ENCODE measurements at regions not wholly inside any gene's neighbourhood (a gene's known extent, or its start where the extent isn't known, plus 50 kb on each side); places are given as distances from the start of the nearest gene placed in this dataset.

DNA sequence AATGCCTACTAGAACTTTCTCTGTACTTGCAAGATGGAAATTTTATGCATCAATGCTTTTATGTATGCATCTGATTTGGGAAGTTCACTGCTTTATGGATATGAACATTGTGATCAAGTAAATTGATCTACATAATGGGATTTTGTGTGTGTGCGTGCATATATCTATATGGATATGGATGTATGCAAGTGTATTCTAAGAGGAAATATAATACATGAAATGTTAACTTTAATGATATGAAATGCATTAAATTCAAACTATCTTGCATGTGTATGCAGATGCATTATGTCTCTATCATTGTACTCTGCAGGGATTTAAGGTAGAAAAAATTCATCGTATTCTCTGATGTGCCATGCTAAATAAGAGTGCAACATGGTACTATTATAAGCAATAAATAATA is 1855.4 kb upstream of the PIK3C3 start:
- H3K4me3 ChIP-seq (ENCODE audit: low read length), result no peak overlapping the region
- H3K9me3 ChIP-seq (ENCODE audit: control insufficient read depth, low read length), result no peaks in the 10 kb centered on the region
- no peak overlapping the region for H3K9ac ChIP-seq (ENCODE audit: extremely low read depth, low read length, poor library complexity, severe bottlenecking)
- no peaks in the 10 kb centered on the region for H3K9me3 Mint-ChIP-seq
- TF ChIP-seq CTCF (conservative IDR thresholded peaks at IDR 0.05), result no peak
- no peaks in the 10 kb centered on the region for H3K27me3 Mint-ChIP-seq (ENCODE audit: insufficient read depth)
- H3K36me3 ChIP-seq (ENCODE audit: control insufficient read depth, insufficient read depth, low read length), result no peaks in the 10 kb centered on the region
- 100% methylated on average over 2 of the region's 2 CpGs; no CpG with 5 or more reads in 1 of the 2 experiments for WGBS, 2 experiments (ENCODE audit: insufficient coverage in 1 of 2, insufficient read length in 1 of 2)
- no peaks in the 10 kb centered on the region for H3K27me3 ChIP-seq (ENCODE audit: control insufficient read depth, insufficient read depth, low read length, poor library complexity, severe bottlenecking)
- H3K4me1 ChIP-seq (ENCODE audit: control insufficient read depth, insufficient read depth, low read length), result peaks cover 3% of the 10 kb centered on the region
- DNase-seq, result no peak
- H3K4me1 Mint-ChIP-seq, result no peaks in the 10 kb centered on the region
- H3K27ac Mint-ChIP-seq, result no peak overlapping the region
- no peak overlapping the region for H3K4me3 Mint-ChIP-seq
- H3K27ac ChIP-seq (ENCODE audit: low read depth, low read length), result no peak overlapping the region
- H3K36me3 Mint-ChIP-seq (ENCODE audit: low read depth), result no peaks in the 10 kb centered on the region

- peaks cover 8% of the 10 kb centered on the region for H3K4me1 Mint-ChIP-seq
- H3K4me3 ChIP-seq (ENCODE audit: low read length), result no peak overlapping the region
- H3K27me3 Mint-ChIP-seq (ENCODE audit: insufficient read depth), result no peaks in the 10 kb centered on the region
- H3K27ac ChIP-seq (ENCODE audit: low read depth, low read length), result no peak overlapping the region
- no peak overlapping the region for H3K27ac Mint-ChIP-seq
- TF ChIP-seq CTCF (conservative IDR thresholded peaks at IDR 0.05), result no peak
- H3K9me3 ChIP-seq (ENCODE audit: control insufficient read depth, low read length), result no peaks in the 10 kb centered on the region
- H3K27me3 ChIP-seq (ENCODE audit: control insufficient read depth, insufficient read depth, low read length, poor library complexity, severe bottlenecking), result no peaks in the 10 kb centered on the region
- no peak for DNase-seq
- H3K9me3 Mint-ChIP-seq, result no peaks in the 10 kb centered on the region
- no peak overlapping the region for H3K9ac ChIP-seq (ENCODE audit: extremely low read depth, low read length, poor library complexity, severe bottlenecking)
- H3K4me1 ChIP-seq (ENCODE audit: control insufficient read depth, insufficient read depth, low read length), result peaks cover 3% of the 10 kb centered on the region
- no peaks in the 10 kb centered on the region for H3K36me3 ChIP-seq (ENCODE audit: control insufficient read depth, insufficient read depth, low read length)
- H3K36me3 Mint-ChIP-seq (ENCODE audit: low read depth), result no peaks in the 10 kb centered on the region
- no peak overlapping the region for H3K4me3 Mint-ChIP-seq
- WGBS, 2 experiments (ENCODE audit: insufficient coverage in 1 of 2, insufficient read length in 1 of 2), result 88 to 95% methylated on average over 3 of the region's 3 CpGs
Measured at GRCh38 chr18:40096675-40097074, 1858.4 kb upstream of the PIK3C3 start.

DNA sequence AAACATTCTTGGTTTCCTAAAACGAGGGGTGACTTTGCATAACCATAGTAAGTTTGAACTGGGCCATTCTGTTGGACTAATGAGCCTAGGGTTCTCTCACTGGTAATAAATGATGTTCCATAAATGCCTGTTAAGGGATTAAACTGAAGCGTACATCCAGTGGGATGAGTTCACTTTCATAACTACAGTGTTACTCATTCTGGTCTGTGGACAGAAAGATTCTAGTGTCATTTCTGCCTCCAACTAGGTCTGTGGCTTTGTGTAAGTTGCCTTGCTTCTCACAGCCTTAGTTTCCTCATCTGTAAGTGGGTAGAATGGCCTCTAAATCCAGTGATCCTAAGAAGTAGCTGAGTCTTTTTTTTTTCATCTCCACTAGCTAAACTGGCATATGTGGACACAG is 1860.6 kb upstream of the PIK3C3 start:
- DNase-seq, result no peak
- H3K4me1 Mint-ChIP-seq, result peaks cover 8% of the 10 kb centered on the region
- H3K27me3 Mint-ChIP-seq (ENCODE audit: insufficient read depth), result no peaks in the 10 kb centered on the region
- no peak overlapping the region for H3K27ac Mint-ChIP-seq
- Histone ChIP-seq H3K27me3 (ENCODE audit: control insufficient read depth, insufficient read depth, low read length, poor library complexity, severe bottlenecking) (no peaks in the 10 kb centered on the region), H3K4me3 (ENCODE audit: low read length) (no peak overlapping the region), H3K9ac (ENCODE audit: extremely low read depth, low read length, poor library complexity, severe bottlenecking) (no peak overlapping the region), H3K36me3 (ENCODE audit: control insufficient read depth, insufficient read depth, low read length) (no peaks in the 10 kb centered on the region), H3K27ac (ENCODE audit: low read depth, low read length) (no peak overlapping the region), H3K9me3 (ENCODE audit: control insufficient read depth, low read length) (no peaks in the 10 kb centered on the region), H3K4me1 (ENCODE audit: control insufficient read depth, insufficient read depth, low read length) (peaks cover 1% of the 10 kb centered on the region)
- no peaks in the 10 kb centered on the region for H3K9me3 Mint-ChIP-seq
- no peak for TF ChIP-seq CTCF (conservative IDR thresholded peaks at IDR 0.05)
- WGBS, 2 experiments (ENCODE audit: insufficient coverage in 1 of 2, insufficient read length in 1 of 2), result 43 to 76% methylated on average over 1 to 2 of the region's 2 CpGs
- no peaks in the 10 kb centered on the region for H3K36me3 Mint-ChIP-seq (ENCODE audit: low read depth)
- no peak overlapping the region for H3K4me3 Mint-ChIP-seq

All from endodermal cell (in vitro differentiated cells).